Stomach (tissue), 8 donors: ENCODE measurements at regions not wholly inside any gene's neighbourhood (a gene's known extent, or its start where the extent isn't known, plus 50 kb on each side); places are given as distances from the start of the nearest gene placed in this dataset.
"Not testable (repeated sequence)": the region's sequence is repeated elsewhere in the genome, so short reads cannot be mapped to it uniquely, and the experiment has no call there.

Experiments
- DNase-seq, 2 donors: peaks; one replicate each; pipeline versions ENCODE4 v3.0.0 to v3.0.0-alpha.2; 2013 to 2019
- H3K27ac ChIP-seq, 5 donors: fragments of 200-600 bp in 4 of 5; sonication (generic) in 4 of 5; one replicate each; pipeline ENCODE4 v1.5.1; 2013 to 2019; ENCODE audit warnings: mild to moderate bottlenecking in 1 of 5, moderate library complexity in 1 of 5
- H3K27me3 ChIP-seq, 3 donors: fragments of 200-600 bp; sonication (generic); one replicate each; pipeline ENCODE4 v1.5.1; 2017 to 2019; ENCODE audit warnings: mixed run types in 1 of 3
- H3K36me3 ChIP-seq, 4 donors: fragments of 200-600 bp; sonication (generic); 1 replicate in 3 of 4; 2 replicates in 1 of 4; pipeline ENCODE4 v1.5.1; 2016 to 2019
- H3K4me1 ChIP-seq, 4 donors: fragments of 200-600 bp; sonication (generic); one replicate each; pipeline ENCODE4 v1.5.1; 2016 to 2019
- H3K4me3 ChIP-seq, 4 donors: fragments of 200-600 bp; sonication (generic) in 3 of 4; one replicate each; pipeline ENCODE4 v1.5.1; 2016 to 2019; ENCODE audit warnings: mild to moderate bottlenecking in 1 of 4
- H3K9me3 ChIP-seq, 4 donors: fragments of 200-600 bp; sonication (generic); one replicate each; pipeline ENCODE4 v1.5.1; 2016 to 2019
- CTCF ChIP-seq, 7 experiments: fragments of 450-650 bp in 4 of 7; fragments of 200-600 bp in 3 of 7; sonication (generic) in 3 of 7; IDR thresholded peaks; one replicate each; pipeline ENCODE4 v1.5.1; 2016 to 2019; ENCODE audit warnings: antibody characterized with exemption in 7 of 7, control low read depth in 2 of 7, mild to moderate bottlenecking in 1 of 7
- EP300 ChIP-seq: sonication (generic); formaldehyde crosslinking; IDR thresholded peaks from one replicate; pipeline ENCODE4 v1.6.1; 2017; ENCODE audit warnings: antibody characterized with exemption
- POLR2A ChIP-seq, 4 donors: fragments of 450-650 bp; IDR thresholded peaks; one replicate each; pipeline ENCODE4 v1.6.1; 2016; ENCODE audit warnings: antibody characterized with exemption in 4 of 4, control low read depth in 2 of 4, mild to moderate bottlenecking in 1 of 4, moderate library complexity in 1 of 4
- POLR2AphosphoS5 ChIP-seq, 3 donors: sonication (generic); formaldehyde crosslinking; IDR thresholded peaks; one replicate each; pipeline ENCODE4 v1.6.1; 2016; ENCODE audit warnings: antibody characterized with exemption in 3 of 3
- WGBS, 5 donors: extraction: QIAGEN DNeasy Blood & Tissue Kit in 3 of 5; methylation state at CpG; one replicate each; pipeline versions ENCODE4 v1.1.5 to v1.1.7; 2013 to 2018; 5-methylcytosine and 5-hydroxymethylcytosine counted together
- intact Hi-C: fragments of 100-400 bp; cut with DNase I; formaldehyde crosslinking; loops from one replicate; pipeline ENCODE4 v1.15.1; 2023; ENCODE audit warnings: low total_unique reads
- donor health status: healthy with polysubstance abuse.
- donor health status: Bipolar disorder and iron deficiency.
- donor health status: healthy.

DNA sequence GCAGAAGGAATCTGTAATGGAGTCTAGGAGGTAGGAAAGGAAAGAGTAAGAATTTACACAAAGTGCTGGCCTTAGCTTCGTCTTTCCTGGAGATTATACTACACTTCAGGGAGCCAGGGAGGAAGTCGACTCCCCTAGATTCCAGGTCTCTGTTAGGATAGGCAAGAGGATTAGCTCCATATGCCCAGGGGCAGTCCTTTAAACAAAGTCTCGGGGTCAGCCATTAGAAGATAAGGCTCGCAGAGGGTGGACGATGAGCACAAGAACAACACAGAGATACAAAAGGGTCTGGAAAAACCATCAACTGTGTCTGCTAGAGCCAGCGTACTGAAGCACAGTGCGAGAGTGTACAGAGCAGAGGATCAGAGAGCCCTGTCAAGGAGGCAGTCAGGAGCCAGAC, 344.7 kb upstream of the TNC start:
- H3K27me3 ChIP-seq: no peaks in the 10 kb centered on the region
- H3K9me3 ChIP-seq: peaks cover 0 to under 1% (median 0%) of the 10 kb centered on the region in 4 donors
- TF ChIP-seq CTCF (IDR thresholded peaks at IDR 0.05) (no peak), EP300 (no peak), POLR2AphosphoS5 (IDR thresholded peaks at IDR 0.05) (no peak), POLR2A (IDR thresholded peaks at IDR 0.05) (no peak)
- no peak overlapping the region for H3K4me3 ChIP-seq
- H3K4me1 ChIP-seq: no peaks in the 10 kb centered on the region
- no peaks in the 10 kb centered on the region for H3K36me3 ChIP-seq
- DNase-seq: no peak
- no peak overlapping the region for H3K27ac ChIP-seq
- intact Hi-C loops: no loop called here
- 66 to 85% (median 71%) methylated on average over 7 of the region's 7 CpGs for WGBS, 5 donors

- Histone ChIP-seq H3K4me1 (no peaks in the 10 kb centered on the region), H3K9me3 (peaks cover 0 to 9% (median 9%) of the 10 kb centered on the region in 4 donors), H3K4me3 (no peak overlapping the region), H3K27ac (no peak overlapping the region), H3K36me3 (no peaks in the 10 kb centered on the region), H3K27me3 (no peaks in the 10 kb centered on the region)
- peak in 1 of 2 donors; percentile 41 for DNase-seq
- TF ChIP-seq EP300 (no peak), POLR2A (IDR thresholded peaks at IDR 0.05) (no peak), CTCF (IDR thresholded peaks at IDR 0.05) (no peak)
- 71 to 89% (median 79%) methylated on average over 7 of the region's 7 CpGs for WGBS, 5 donors
- intact Hi-C loops: no loop called here
These were observed 348.8 kb upstream of the TNC start for GRCh38 chr9:115466756-115467155.

GRCh38 chr9:115469841-115470240, 351.9 kb upstream of the TNC start:
- H3K27me3 ChIP-seq: no peaks in the 10 kb centered on the region
- peaks cover 0 to 9% (median 9%) of the 10 kb centered on the region in 4 donors for H3K9me3 ChIP-seq
- 74 to 88% (median 83%) methylated on average over 2 of the region's 2 CpGs for WGBS, 5 donors
- intact Hi-C loops: no loop called here
- no peak for DNase-seq
- no peak for TF ChIP-seq POLR2A (IDR thresholded peaks at IDR 0.05)
- no peak for TF ChIP-seq CTCF (IDR thresholded peaks at IDR 0.05)
- no peak for TF ChIP-seq EP300
- no peak for TF ChIP-seq POLR2AphosphoS5 (IDR thresholded peaks at IDR 0.05)
- no peaks in the 10 kb centered on the region for H3K36me3 ChIP-seq
- no peak overlapping the region for H3K27ac ChIP-seq
- no peaks in the 10 kb centered on the region for H3K4me1 ChIP-seq
- H3K4me3 ChIP-seq: no peak overlapping the region

DNA sequence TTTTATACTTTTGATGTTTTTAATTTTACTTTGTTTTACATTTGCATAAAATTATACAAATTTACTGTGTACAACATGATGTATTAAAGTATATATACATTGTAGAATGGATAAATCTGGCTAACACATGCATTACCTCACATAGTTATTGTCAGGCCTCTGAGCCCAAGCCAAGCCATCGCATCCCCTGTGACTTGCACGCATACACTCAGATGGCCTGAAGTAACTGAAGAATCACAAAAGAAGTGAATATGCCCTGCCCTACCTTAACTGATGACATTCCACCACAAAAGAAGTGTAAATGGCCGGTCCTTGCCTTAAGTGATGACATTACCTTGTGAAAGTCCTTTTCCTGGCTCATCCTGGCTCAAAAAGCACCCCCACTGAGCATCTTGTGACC, 355.1 kb upstream of the TNC start:
- H3K36me3 ChIP-seq, H3K4me1 ChIP-seq, H3K9me3 ChIP-seq, H3K27ac ChIP-seq, H3K4me3 ChIP-seq, H3K27me3 ChIP-seq, intact Hi-C loops, DNase-seq: not testable (repeated sequence)
- WGBS, 5 donors: 88 to 99% (median 93%) methylated on average over 2 to 3 of the region's 3 CpGs

GRCh38 chr9:115481769-115482168, 363.8 kb upstream of the TNC start:
- no peak overlapping the region for H3K4me3 ChIP-seq
- WGBS, 5 donors: 61 to 91% (median 86%) methylated on average over 2 of the region's 2 CpGs
- H3K36me3 ChIP-seq: no peaks in the 10 kb centered on the region
- H3K27ac ChIP-seq: no peak overlapping the region
- no peak for TF ChIP-seq POLR2AphosphoS5 (IDR thresholded peaks at IDR 0.05)
- TF ChIP-seq CTCF (IDR thresholded peaks at IDR 0.05): no peak
- no peak for TF ChIP-seq POLR2A (IDR thresholded peaks at IDR 0.05)
- TF ChIP-seq EP300: no peak
- H3K27me3 ChIP-seq: no peaks in the 10 kb centered on the region
- H3K4me1 ChIP-seq: no peaks in the 10 kb centered on the region
- H3K9me3 ChIP-seq: no peaks in the 10 kb centered on the region
- DNase-seq: no peak
- intact Hi-C loops: no loop called here
